Suprapubic skin (tissue), 4 donors: ENCODE measurements at regions not wholly inside any gene's neighbourhood (a gene's known extent, or its start where the extent isn't known, plus 50 kb on each side); places are given as distances from the start of the nearest gene placed in this dataset.

Experiments
- CTCF ChIP-seq, 2 donors: fragments of 200-600 bp in 1 of 2; fragments of 450-650 bp in 1 of 2; sonication (generic) in 1 of 2; IDR thresholded peaks; one replicate each; pipeline ENCODE4 v1.5.1; 2016 to 2019; ENCODE audit warnings: antibody characterized with exemption in 2 of 2, mild to moderate bottlenecking in 1 of 2, moderate library complexity in 1 of 2
- EP300 ChIP-seq: sonication (generic); formaldehyde crosslinking; IDR thresholded peaks from one replicate; pipeline ENCODE4 v1.6.1; 2017; ENCODE audit warnings: antibody characterized with exemption
- POLR2AphosphoS5 ChIP-seq, 3 donors: sonication (generic); formaldehyde crosslinking; IDR thresholded peaks; one replicate each; pipeline ENCODE4 v1.6.1; 2017; ENCODE audit warnings: antibody characterized with exemption in 3 of 3

- TF ChIP-seq CTCF (IDR thresholded peaks at IDR 0.05), result no peak
- TF ChIP-seq EP300, result no peak
- TF ChIP-seq POLR2AphosphoS5 (IDR thresholded peaks at IDR 0.05), result no peak
Measured at GRCh38 chr14:25848601-25849000, 749.2 kb downstream of the NOVA1 start.
